ENCODE measurements at regions not wholly inside any gene's neighbourhood (a gene's known extent, or its start where the extent isn't known, plus 50 kb on each side); places are given as distances from the start of the nearest gene placed in this dataset.

DNA sequence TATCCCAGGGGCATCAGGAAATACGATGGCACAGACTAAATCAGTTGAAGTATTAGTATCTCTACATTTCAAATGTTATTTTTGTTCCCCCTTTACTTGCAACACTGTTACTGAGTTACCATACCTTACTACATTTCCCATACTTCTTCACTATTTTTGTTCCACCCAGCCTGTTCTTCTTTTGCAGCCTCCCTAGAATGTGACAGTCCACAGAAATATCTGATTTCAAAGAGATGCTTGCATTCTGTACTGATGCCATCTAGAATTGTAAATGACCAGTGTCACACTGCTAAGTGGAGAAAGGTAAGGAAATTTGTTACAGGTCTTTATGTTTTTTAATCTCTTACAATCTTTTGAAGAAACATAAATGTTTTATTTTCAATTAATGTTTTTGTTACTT is 279.9 kb downstream of the CCER1 start:
- TF ChIP-seq POLR2AphosphoS5 (IDR thresholded peaks at IDR 0.05) = no peak
- TF ChIP-seq, protein P1, sequence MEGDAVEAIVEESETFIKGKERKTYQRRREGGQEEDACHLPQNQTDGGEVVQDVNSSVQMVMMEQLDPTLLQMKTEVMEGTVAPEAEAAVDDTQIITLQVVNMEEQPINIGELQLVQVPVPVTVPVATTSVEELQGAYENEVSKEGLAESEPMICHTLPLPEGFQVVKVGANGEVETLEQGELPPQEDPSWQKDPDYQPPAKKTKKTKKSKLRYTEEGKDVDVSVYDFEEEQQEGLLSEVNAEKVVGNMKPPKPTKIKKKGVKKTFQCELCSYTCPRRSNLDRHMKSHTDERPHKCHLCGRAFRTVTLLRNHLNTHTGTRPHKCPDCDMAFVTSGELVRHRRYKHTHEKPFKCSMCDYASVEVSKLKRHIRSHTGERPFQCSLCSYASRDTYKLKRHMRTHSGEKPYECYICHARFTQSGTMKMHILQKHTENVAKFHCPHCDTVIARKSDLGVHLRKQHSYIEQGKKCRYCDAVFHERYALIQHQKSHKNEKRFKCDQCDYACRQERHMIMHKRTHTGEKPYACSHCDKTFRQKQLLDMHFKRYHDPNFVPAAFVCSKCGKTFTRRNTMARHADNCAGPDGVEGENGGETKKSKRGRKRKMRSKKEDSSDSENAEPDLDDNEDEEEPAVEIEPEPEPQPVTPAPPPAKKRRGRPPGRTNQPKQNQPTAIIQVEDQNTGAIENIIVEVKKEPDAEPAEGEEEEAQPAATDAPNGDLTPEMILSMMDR (IDR thresholded peaks at IDR 0.05; ENCODE audit: poor library complexity, severe bottlenecking) = no peak

All from neural cell (in vitro differentiated cells).